Naive B cell (primary cell): ENCODE measurements at regions not wholly inside any gene's neighbourhood (a gene's known extent, or its start where the extent isn't known, plus 50 kb on each side); places are given as distances from the start of the nearest gene placed in this dataset.

Experiments
- ATAC-seq, 2 donors: fragments of 150-1000 bp; cut with Tn5 transposase; 2 replicates each; pipeline ENCODE4 v1.10.0; 2021; ENCODE audit warnings: low read depth in 2 of 2, mild to moderate bottlenecking in 2 of 2, moderate library complexity in 2 of 2
- DNase-seq: peaks from one replicate; pipeline ENCODE4 v3.0.0; 2022
- H3K27ac Mint-ChIP-seq, 6 donors: one replicate each; pipeline ENCODE4 v1.8.0; 2020 to 2022; ENCODE audit warnings: mild to moderate bottlenecking in 6 of 6, mixed read lengths in 6 of 6, moderate library complexity in 5 of 6, inconsistent platforms in 2 of 6
- H3K27me3 Mint-ChIP-seq, 3 donors: one replicate each; pipeline ENCODE4 v1.8.0; 2021 to 2022; ENCODE audit warnings: mixed read lengths in 3 of 3, mild to moderate bottlenecking in 1 of 3
- H3K36me3 Mint-ChIP-seq, 2 donors: one replicate each; pipeline ENCODE4 v1.8.0; 2020 to 2022; ENCODE audit warnings: mixed read lengths in 2 of 2, inconsistent platforms in 1 of 2, mild to moderate bottlenecking in 1 of 2
- H3K4me1 Mint-ChIP-seq, 3 donors: one replicate each; pipeline ENCODE4 v1.8.0; 2020 to 2022; ENCODE audit warnings: mixed read lengths in 3 of 3, inconsistent platforms in 1 of 3, mild to moderate bottlenecking in 1 of 3, moderate library complexity in 1 of 3
- H3K4me3 Mint-ChIP-seq, 8 donors: one replicate each; pipeline ENCODE4 v1.8.0; 2020 to 2022; ENCODE audit warnings: mild to moderate bottlenecking in 8 of 8, mixed read lengths in 8 of 8, moderate library complexity in 8 of 8, inconsistent platforms in 2 of 8
- H3K9me3 Mint-ChIP-seq, 7 donors: one replicate each; pipeline ENCODE4 v1.8.0; 2020 to 2022; ENCODE audit warnings: mixed read lengths in 7 of 7, mild to moderate bottlenecking in 5 of 7, inconsistent platforms in 2 of 7, moderate library complexity in 1 of 7

- peaks cover 0 to 17% (median 5%) of the 10 kb centered on the region in 7 donors for H3K9me3 Mint-ChIP-seq
- H3K4me3 Mint-ChIP-seq: no peak overlapping the region
- peaks cover 0 to 14% (median 10%) of the 10 kb centered on the region in 3 donors for H3K4me1 Mint-ChIP-seq
- peak overlapping the region in 2 of 6 donors; percentile 65 to 79 for H3K27ac Mint-ChIP-seq
- peaks cover 0 to 9% of the 10 kb centered on the region in 2 donors for H3K36me3 Mint-ChIP-seq
- DNase-seq (no peak), ATAC-seq (no peak)
- peaks cover 0 to 19% (median 15%) of the 10 kb centered on the region in 3 donors for H3K27me3 Mint-ChIP-seq
Observed at GRCh38 chr11:129312730-129313503, 62.7 kb upstream of the BARX2 start.

- DNase-seq (no peak), ATAC-seq (no peak)
- Mint-ChIP-seq H3K4me3 (no peak overlapping the region), H3K27ac (no peak overlapping the region), H3K9me3 (peaks cover 0 to 23% (median 9%) of the 10 kb centered on the region in 7 donors), H3K36me3 (peaks cover 0 to 9% of the 10 kb centered on the region in 2 donors), H3K27me3 (peaks cover 12 to 36% (median 26%) of the 10 kb centered on the region in 3 donors), H3K4me1 (no peaks in the 10 kb centered on the region)
Observed at GRCh38 chr11:129308241-129308865, 67.3 kb upstream of the BARX2 start.

GRCh38 chr11:129307162-129307561 is 68.5 kb upstream of the BARX2 start:
- Mint-ChIP-seq H3K9me3 (peaks cover 0 to 23% (median 9%) of the 10 kb centered on the region in 7 donors), H3K4me1 (no peaks in the 10 kb centered on the region), H3K27me3 (peaks cover 22 to 39% (median 33%) of the 10 kb centered on the region in 3 donors), H3K27ac (no peak overlapping the region), H3K4me3 (no peak overlapping the region), H3K36me3 (peaks cover 0 to 9% of the 10 kb centered on the region in 2 donors)
- no peak for ATAC-seq
- no peak for DNase-seq

GRCh38 chr11:129302386-129303101 is 73.1 kb upstream of the BARX2 start:
- no peak overlapping the region for H3K4me3 Mint-ChIP-seq

GRCh38 chr11:129300099-129300498 is 75.5 kb upstream of the BARX2 start:
- no peak for ATAC-seq
- Mint-ChIP-seq H3K4me1 (no peaks in the 10 kb centered on the region), H3K27ac (peak overlapping the region in 1 of 6 donors; percentile 54), H3K27me3 (peaks cover 42 to 54% (median 52%) of the 10 kb centered on the region in 3 donors), H3K9me3 (no peaks in the 10 kb centered on the region), H3K4me3 (no peak overlapping the region), H3K36me3 (no peaks in the 10 kb centered on the region)
- no peak for DNase-seq

More at GRCh38 chr11:129302386-129303101, 73.1 kb upstream of the BARX2 start:
- Mint-ChIP-seq H3K36me3 (no peaks in the 10 kb centered on the region), H3K9me3 (peaks cover 0 to 5% (median 4%) of the 10 kb centered on the region in 7 donors), H3K27ac (no peak overlapping the region), H3K27me3 (peaks cover 43 to 57% (median 45%) of the 10 kb centered on the region in 3 donors), H3K4me1 (no peaks in the 10 kb centered on the region)
- DNase-seq (no peak), ATAC-seq (no peak)

- Mint-ChIP-seq H3K36me3 (no peaks in the 10 kb centered on the region), H3K4me3 (no peak overlapping the region), H3K9me3 (no peaks in the 10 kb centered on the region), H3K4me1 (no peaks in the 10 kb centered on the region), H3K27ac (no peak overlapping the region), H3K27me3 (peaks cover 44 to 51% (median 49%) of the 10 kb centered on the region in 3 donors)
- no peak for ATAC-seq
- no peak for DNase-seq
Observed at GRCh38 chr11:129298988-129299387, 76.7 kb upstream of the BARX2 start.

- ATAC-seq: no peak
- Mint-ChIP-seq H3K4me3 (no peak overlapping the region), H3K27ac (no peak overlapping the region), H3K9me3 (no peaks in the 10 kb centered on the region), H3K27me3 (peaks cover 35 to 49% (median 40%) of the 10 kb centered on the region in 3 donors), H3K4me1 (no peaks in the 10 kb centered on the region), H3K36me3 (no peaks in the 10 kb centered on the region)
- no peak for DNase-seq
Observed at GRCh38 chr11:129295746-129296145, 79.9 kb upstream of the BARX2 start.

- peaks cover 37 to 49% (median 42%) of the 10 kb centered on the region in 3 donors for H3K27me3 Mint-ChIP-seq
- no peak for ATAC-seq
- no peaks in the 10 kb centered on the region for H3K4me1 Mint-ChIP-seq
- no peaks in the 10 kb centered on the region for H3K36me3 Mint-ChIP-seq
- H3K27ac Mint-ChIP-seq: no peak overlapping the region
- H3K4me3 Mint-ChIP-seq: no peak overlapping the region
- H3K9me3 Mint-ChIP-seq: no peaks in the 10 kb centered on the region
- no peak for DNase-seq
Observed at GRCh38 chr11:129292771-129293170, 82.9 kb upstream of the BARX2 start.

GRCh38 chr11:129292092-129292491 is 83.6 kb upstream of the BARX2 start:
- Mint-ChIP-seq H3K4me3 (no peak overlapping the region), H3K27ac (no peak overlapping the region), H3K27me3 (peaks cover 37 to 49% (median 42%) of the 10 kb centered on the region in 3 donors), H3K36me3 (no peaks in the 10 kb centered on the region), H3K9me3 (no peaks in the 10 kb centered on the region), H3K4me1 (no peaks in the 10 kb centered on the region)
- DNase-seq (no peak), ATAC-seq (no peak)

- H3K9me3 Mint-ChIP-seq: no peaks in the 10 kb centered on the region
- no peak for ATAC-seq
- H3K36me3 Mint-ChIP-seq: no peaks in the 10 kb centered on the region
- peak overlapping the region in 1 of 6 donors; percentile 23 for H3K27ac Mint-ChIP-seq
- H3K27me3 Mint-ChIP-seq: peaks cover 38 to 53% (median 42%) of the 10 kb centered on the region in 3 donors
- H3K4me1 Mint-ChIP-seq: no peaks in the 10 kb centered on the region
- H3K4me3 Mint-ChIP-seq: no peak overlapping the region
- DNase-seq: no peak
Observed at GRCh38 chr11:129291546-129291945, 84.1 kb upstream of the BARX2 start.

GRCh38 chr11:129290966-129291365 is 84.7 kb upstream of the BARX2 start:
- Mint-ChIP-seq H3K36me3 (no peaks in the 10 kb centered on the region), H3K4me1 (no peaks in the 10 kb centered on the region), H3K27ac (no peak overlapping the region), H3K4me3 (no peak overlapping the region), H3K27me3 (peaks cover 39 to 52% (median 42%) of the 10 kb centered on the region in 3 donors), H3K9me3 (no peaks in the 10 kb centered on the region)
- no peak for ATAC-seq
- DNase-seq: no peak

GRCh38 chr11:129289350-129290040 is 86.2 kb upstream of the BARX2 start:
- no peaks in the 10 kb centered on the region for H3K36me3 Mint-ChIP-seq
- no peak overlapping the region for H3K4me3 Mint-ChIP-seq
- peaks cover 34 to 47% (median 35%) of the 10 kb centered on the region in 3 donors for H3K27me3 Mint-ChIP-seq
- no peak for DNase-seq
- no peaks in the 10 kb centered on the region for H3K9me3 Mint-ChIP-seq
- H3K4me1 Mint-ChIP-seq: no peaks in the 10 kb centered on the region
- H3K27ac Mint-ChIP-seq: peak overlapping the region in 1 of 6 donors; percentile 50
- no peak for ATAC-seq

GRCh38 chr11:129287920-129288319 is 87.7 kb upstream of the BARX2 start:
- H3K27ac Mint-ChIP-seq: no peak overlapping the region
- H3K36me3 Mint-ChIP-seq: no peaks in the 10 kb centered on the region
- peaks cover 30 to 46% (median 30%) of the 10 kb centered on the region in 3 donors for H3K27me3 Mint-ChIP-seq
- H3K4me1 Mint-ChIP-seq: no peaks in the 10 kb centered on the region
- H3K9me3 Mint-ChIP-seq: no peaks in the 10 kb centered on the region
- DNase-seq (no peak), ATAC-seq (no peak)
- H3K4me3 Mint-ChIP-seq: no peak overlapping the region
